PC-3 (cell line): ENCODE measurements at regions not wholly inside any gene's neighbourhood (a gene's known extent, or its start where the extent isn't known, plus 50 kb on each side); places are given as distances from the start of the nearest gene placed in this dataset.

Experiments used
- ATAC-seq: fragments of 200-7000 bp; cut with Tn5 transposase; 2 replicates; pipeline ENCODE4 v1.9.1; 2020; ENCODE audit warnings: mild to moderate bottlenecking, moderate library complexity
- BruUV-seq: library from RNA; stranded (reverse); fragments of 400-500 nt; replicated peaks from 2 replicates; lab custom pipeline; 2021; lab: Mats Ljungman, UMichigan
- CTCF ChIA-PET: fragments of 300-600 bp; sonication (Branson Sonifier 250); formaldehyde crosslinking; loops from one replicate; lab custom pipeline; 2022; ENCODE audit warnings: antibody characterized with exemption; lab: Charles Lee
- POLR2A ChIA-PET: fragments of 300-600 bp; sonication (Branson Sonifier 250); formaldehyde crosslinking; loops from one replicate; lab custom pipeline; 2022; ENCODE audit warnings: antibody characterized with exemption; ENCODE audit not compliant: unreplicated experiment; lab: Charles Lee
- DNase-seq: peaks from one replicate; pipeline ENCODE4 v3.0.0-alpha.2; 2015
- H2AFZ ChIP-seq: fragments of 300-600 bp; sonication (generic); 2 replicates; pipeline ENCODE4 v1.6.0; 2016; ENCODE audit warnings: antibody characterized with exemption, low read length
- H3F3A ChIP-seq: fragments of 300-600 bp; sonication (generic); one replicate; pipeline ENCODE4 v1.6.0; 2017; ENCODE audit warnings: antibody characterized with exemption, low read length, control low read depth, mild to moderate bottlenecking; ENCODE audit not compliant: unreplicated experiment
- H3K27ac ChIP-seq: fragments of 300-600 bp; sonication (generic); 2 replicates; pipeline ENCODE4 v1.5.1; 2016; ENCODE audit warnings: mild to moderate bottlenecking, low read length
- H3K27me3 ChIP-seq: fragments of 300-600 bp; sonication (generic); 2 replicates; pipeline ENCODE4 v1.6.1; 2016; ENCODE audit warnings: low read length, mixed read lengths
- H3K36me3 ChIP-seq: fragments of 300-600 bp; sonication (generic); 2 replicates; pipeline ENCODE4 v1.6.1; 2016; ENCODE audit warnings: low read depth, mixed run types, low read length, mixed read lengths
- H3K4me1 ChIP-seq: fragments of 300-600 bp; sonication (generic); 2 replicates; pipeline ENCODE4 v1.5.1; 2016; ENCODE audit warnings: low read length; ENCODE audit not compliant: insufficient read depth
- H3K4me2 ChIP-seq: fragments of 300-600 bp; sonication (generic); 2 replicates; pipeline ENCODE4 v1.6.0; 2016; ENCODE audit warnings: low read length
- H3K4me3 ChIP-seq: fragments of 300-600 bp; sonication (generic); 2 replicates; pipeline ENCODE4 v1.5.1; 2016; ENCODE audit warnings: mild to moderate bottlenecking, low read length, mixed read lengths
- H3K79me2 ChIP-seq: fragments of 300-600 bp; sonication (generic); 2 replicates; pipeline ENCODE4 v1.6.1; 2017; ENCODE audit warnings: low read length, mixed read lengths
- H3K9ac ChIP-seq: fragments of 300-600 bp; sonication (generic); 2 replicates; pipeline ENCODE4 v1.6.0; 2016; ENCODE audit warnings: mild to moderate bottlenecking, low read length
- H3K9me2 ChIP-seq: fragments of 300-600 bp; sonication (generic); replicated peaks from 2 replicates; pipeline ENCODE4 v1.6.1; 2016; ENCODE audit warnings: mixed run types, low read length, mixed read lengths
- H3K9me3 ChIP-seq: fragments of 300-600 bp; sonication (generic); 2 replicates; pipeline ENCODE4 v1.6.1; 2016; ENCODE audit warnings: low read length, mixed read lengths
- H4K20me1 ChIP-seq: fragments of 300-600 bp; sonication (generic); 2 replicates; pipeline ENCODE4 v1.6.1; 2016; ENCODE audit warnings: low read length, mixed read lengths
- EZH2 ChIP-seq: fragments of 300-600 bp; sonication (generic); IDR thresholded peaks from one replicate; pipeline ENCODE4 v1.6.1; 2017; ENCODE audit warnings: antibody characterized with exemption, mild to moderate bottlenecking, low read length; ENCODE audit not compliant: unreplicated experiment
- EZH2phosphoT487 ChIP-seq: fragments of 300-600 bp; sonication (generic); IDR thresholded peaks from 2 replicates; pipeline ENCODE4 v1.6.1; 2018; ENCODE audit warnings: mild to moderate bottlenecking, antibody characterized with exemption, low read length, borderline replicate concordance
- intact Hi-C: fragments of 100-400 bp; cut with micrococcal nuclease; formaldehyde crosslinking; loops from 2 replicates; pipeline ENCODE4 v1.9.0; 2023
- TF ChIP-seq, protein P1 (sequence below): fragments of 300-600 bp; sonication (generic); conservative IDR thresholded peaks from 2 replicates; pipeline ENCODE4 v1.5.1; 2017; ENCODE audit warnings: antibody characterized with exemption, low read depth, mild to moderate bottlenecking, low read length

DNA sequence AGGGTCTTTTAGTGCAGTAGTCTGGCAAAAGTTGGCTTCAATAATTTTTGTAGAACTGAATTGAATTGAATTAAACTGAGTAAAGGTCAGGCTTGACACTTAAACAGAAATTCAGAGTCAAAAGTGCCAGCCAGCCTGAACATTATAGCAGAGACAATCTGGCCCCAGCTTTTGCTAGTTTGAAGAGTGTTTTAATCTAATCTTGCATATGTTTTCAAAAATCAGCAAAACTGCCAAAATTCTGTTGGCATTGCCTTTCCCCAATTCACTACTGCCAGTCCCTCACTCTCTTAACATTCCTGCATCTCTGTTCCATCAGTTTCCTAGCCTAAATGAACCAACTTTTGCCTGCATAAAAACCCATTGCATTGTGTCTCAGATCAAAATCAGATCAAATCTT is 403.8 kb downstream of the NUF2 start:
- Histone ChIP-seq H3K4me3 (no peak overlapping the region), H2AFZ (no peak overlapping the region), H3K79me2 (no peaks in the 10 kb centered on the region), H3K9ac (no peak overlapping the region), H3K4me1 (no peaks in the 10 kb centered on the region), H4K20me1 (no peaks in the 10 kb centered on the region), H3F3A (no peaks in the 10 kb centered on the region), H3K27me3 (no peaks in the 10 kb centered on the region), H3K27ac (no peak overlapping the region), H3K4me2 (no peak overlapping the region), H3K9me2 (no peaks in the 10 kb centered on the region), H3K36me3 (no peaks in the 10 kb centered on the region), H3K9me3 (peaks cover 15% of the 10 kb centered on the region; the same call in 1 of the 2 replicates)
- CTCF ChIA-PET, result no interaction called here
- ATAC-seq (no peak), DNase-seq (no peak)
- intact Hi-C loops, result no loop called here
- BruUV-seq, result no TSS peak
- POLR2A ChIA-PET, result no interaction called here
- TF ChIP-seq EZH2phosphoT487 (no peak), EZH2 (no peak)
- TF ChIP-seq, protein P1, sequence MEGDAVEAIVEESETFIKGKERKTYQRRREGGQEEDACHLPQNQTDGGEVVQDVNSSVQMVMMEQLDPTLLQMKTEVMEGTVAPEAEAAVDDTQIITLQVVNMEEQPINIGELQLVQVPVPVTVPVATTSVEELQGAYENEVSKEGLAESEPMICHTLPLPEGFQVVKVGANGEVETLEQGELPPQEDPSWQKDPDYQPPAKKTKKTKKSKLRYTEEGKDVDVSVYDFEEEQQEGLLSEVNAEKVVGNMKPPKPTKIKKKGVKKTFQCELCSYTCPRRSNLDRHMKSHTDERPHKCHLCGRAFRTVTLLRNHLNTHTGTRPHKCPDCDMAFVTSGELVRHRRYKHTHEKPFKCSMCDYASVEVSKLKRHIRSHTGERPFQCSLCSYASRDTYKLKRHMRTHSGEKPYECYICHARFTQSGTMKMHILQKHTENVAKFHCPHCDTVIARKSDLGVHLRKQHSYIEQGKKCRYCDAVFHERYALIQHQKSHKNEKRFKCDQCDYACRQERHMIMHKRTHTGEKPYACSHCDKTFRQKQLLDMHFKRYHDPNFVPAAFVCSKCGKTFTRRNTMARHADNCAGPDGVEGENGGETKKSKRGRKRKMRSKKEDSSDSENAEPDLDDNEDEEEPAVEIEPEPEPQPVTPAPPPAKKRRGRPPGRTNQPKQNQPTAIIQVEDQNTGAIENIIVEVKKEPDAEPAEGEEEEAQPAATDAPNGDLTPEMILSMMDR, result no peak

DNA sequence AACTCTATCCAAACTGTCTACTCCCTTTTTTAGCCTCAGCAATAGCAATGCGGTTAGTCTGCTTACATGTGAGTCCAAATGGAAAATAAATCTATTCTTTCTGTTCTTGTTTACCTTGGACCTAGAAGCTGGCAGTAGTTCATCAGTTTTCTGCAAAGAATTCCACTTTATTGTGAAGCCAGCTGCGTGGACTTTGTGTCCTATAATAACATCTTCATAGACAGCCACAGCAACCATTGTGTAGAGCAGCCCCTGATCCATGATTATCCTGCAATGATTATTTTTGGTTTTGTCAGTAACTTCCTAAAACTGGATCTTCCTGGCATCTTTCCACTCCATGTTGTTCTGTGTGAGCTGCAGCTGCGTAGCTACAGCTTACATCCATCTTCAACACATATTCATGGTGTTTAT is 408.7 kb downstream of the NUF2 start:
- DNase-seq, result no peak
- POLR2A ChIA-PET, result no interaction called here
- no TSS peak for BruUV-seq

DNA sequence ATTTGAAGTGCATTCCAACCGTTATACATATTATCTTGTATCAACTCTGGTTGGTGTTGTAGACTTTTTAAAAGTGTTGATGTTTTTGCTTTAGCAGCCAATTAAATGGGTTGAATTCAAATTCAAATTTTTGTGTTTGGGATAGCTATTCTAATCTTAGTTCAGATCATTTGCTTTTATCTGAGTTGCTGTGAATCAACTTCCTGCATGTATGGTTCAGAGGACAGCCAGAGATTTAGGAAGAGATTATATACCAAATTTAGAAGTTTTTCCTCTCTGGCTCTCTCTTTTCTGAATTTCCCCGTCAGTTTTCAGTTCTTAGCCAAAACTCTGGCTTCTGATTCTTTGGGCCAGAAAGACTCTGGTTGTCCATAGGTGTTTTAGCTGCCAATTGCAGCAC is 415.5 kb downstream of the NUF2 start:
- POLR2A ChIA-PET, result no interaction called here
- peak; percentile 15 for DNase-seq
- TF ChIP-seq, protein P1, result no peak
- TF ChIP-seq EZH2phosphoT487 (no peak), EZH2 (no peak)
- intact Hi-C loops, result no loop called here
- Histone ChIP-seq H3K9ac (no peak overlapping the region), H3K4me2 (no peak overlapping the region), H3K36me3 (no peaks in the 10 kb centered on the region), H3K9me2 (no peaks in the 10 kb centered on the region), H3K4me3 (no peak overlapping the region), H2AFZ (no peak overlapping the region), H3K79me2 (no peaks in the 10 kb centered on the region), H3K9me3 (peaks cover 11% of the 10 kb centered on the region; the same call in 1 of the 2 replicates), H3K27ac (no peak overlapping the region), H3K27me3 (no peaks in the 10 kb centered on the region), H4K20me1 (no peaks in the 10 kb centered on the region), H3F3A (no peaks in the 10 kb centered on the region), H3K4me1 (no peaks in the 10 kb centered on the region)
- BruUV-seq, result no TSS peak
- CTCF ChIA-PET, result no interaction called here
- no peak for ATAC-seq

More for the DNA sequence above, 408.7 kb downstream of the NUF2 start:
- Histone ChIP-seq H3K27me3 (no peaks in the 10 kb centered on the region), H4K20me1 (no peaks in the 10 kb centered on the region), H3K9ac (no peak overlapping the region), H3K79me2 (no peaks in the 10 kb centered on the region), H3K4me1 (no peaks in the 10 kb centered on the region), H3K4me3 (no peak overlapping the region), H3K4me2 (no peak overlapping the region), H3K9me3 (peaks cover 13% of the 10 kb centered on the region; the same call in 1 of the 2 replicates), H3K27ac (no peak overlapping the region), H3K9me2 (no peaks in the 10 kb centered on the region), H2AFZ (no peak overlapping the region), H3K36me3 (no peaks in the 10 kb centered on the region), H3F3A (no peaks in the 10 kb centered on the region)
- ATAC-seq, result no peak
- intact Hi-C loops, result no loop called here
- CTCF ChIA-PET, result no interaction called here
- TF ChIP-seq EZH2phosphoT487 (no peak), EZH2 (no peak)
- TF ChIP-seq, protein P1, result no peak
